Mammary epithelial cell (primary cell): ENCODE measurements at regions not wholly inside any gene's neighbourhood (a gene's known extent, or its start where the extent isn't known, plus 50 kb on each side); places are given as distances from the start of the nearest gene placed in this dataset.

ENCODE experiments used
- EZH2 ChIP-seq: IDR thresholded peaks from 2 replicates; pipeline ENCODE4 v1.6.1; 2012; ENCODE audit warnings: low read length, inconsistent platforms, borderline replicate concordance
- TF ChIP-seq, protein P1 (sequence below), 2 donors: IDR thresholded peaks in 1 of 2; conservative IDR thresholded peaks in 1 of 2; 2 replicates each; pipeline ENCODE4 v1.5.1; 2011 to 2012; ENCODE audit warnings: inconsistent platforms in 2 of 2, low read length in 2 of 2, mild to moderate bottlenecking in 2 of 2, control low read depth in 1 of 2, low read depth in 1 of 2; ENCODE audit not compliant: insufficient read depth in 1 of 2; ENCODE audit errors: extremely low read depth in 1 of 2

- TF ChIP-seq, protein P1, sequence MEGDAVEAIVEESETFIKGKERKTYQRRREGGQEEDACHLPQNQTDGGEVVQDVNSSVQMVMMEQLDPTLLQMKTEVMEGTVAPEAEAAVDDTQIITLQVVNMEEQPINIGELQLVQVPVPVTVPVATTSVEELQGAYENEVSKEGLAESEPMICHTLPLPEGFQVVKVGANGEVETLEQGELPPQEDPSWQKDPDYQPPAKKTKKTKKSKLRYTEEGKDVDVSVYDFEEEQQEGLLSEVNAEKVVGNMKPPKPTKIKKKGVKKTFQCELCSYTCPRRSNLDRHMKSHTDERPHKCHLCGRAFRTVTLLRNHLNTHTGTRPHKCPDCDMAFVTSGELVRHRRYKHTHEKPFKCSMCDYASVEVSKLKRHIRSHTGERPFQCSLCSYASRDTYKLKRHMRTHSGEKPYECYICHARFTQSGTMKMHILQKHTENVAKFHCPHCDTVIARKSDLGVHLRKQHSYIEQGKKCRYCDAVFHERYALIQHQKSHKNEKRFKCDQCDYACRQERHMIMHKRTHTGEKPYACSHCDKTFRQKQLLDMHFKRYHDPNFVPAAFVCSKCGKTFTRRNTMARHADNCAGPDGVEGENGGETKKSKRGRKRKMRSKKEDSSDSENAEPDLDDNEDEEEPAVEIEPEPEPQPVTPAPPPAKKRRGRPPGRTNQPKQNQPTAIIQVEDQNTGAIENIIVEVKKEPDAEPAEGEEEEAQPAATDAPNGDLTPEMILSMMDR (conservative IDR thresholded peaks at IDR 0.05 in 1 of 2, IDR thresholded peaks at IDR 0.05 in 1 of 2; ENCODE audit: extremely low read depth in 1 of 2, insufficient read depth in 1 of 2, low read depth in 1 of 2, low read length in 2 of 2), result no peak
- no peak for TF ChIP-seq EZH2
Observed at GRCh38 chr6:20332441-20333006, 69.2 kb upstream of the E2F3 start.
